ENCODE measurements at regions not wholly inside any gene's neighbourhood (a gene's known extent, or its start where the extent isn't known, plus 50 kb on each side); places are given as distances from the start of the nearest gene placed in this dataset.

DNA sequence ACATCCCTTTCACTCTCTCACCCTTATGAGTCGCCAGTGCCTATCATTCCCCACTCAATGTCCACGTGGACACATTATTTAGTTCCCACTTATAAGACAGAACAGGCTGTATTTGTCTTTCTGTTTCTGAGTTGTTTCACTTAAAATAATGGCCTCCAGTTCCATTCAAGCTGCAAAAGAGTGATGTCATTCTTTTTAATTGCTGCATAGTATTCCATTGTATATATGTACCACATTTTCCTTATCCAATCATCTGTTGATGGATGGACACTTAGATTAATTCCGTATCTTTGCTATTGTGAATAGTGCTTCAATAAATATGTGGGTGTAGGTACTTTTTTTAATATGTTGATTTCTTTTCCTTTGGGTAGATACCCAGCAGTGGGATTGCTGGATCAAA, 79.1 kb downstream of the ZNF365 start:
- DNase-seq (ENCODE audit: extremely low spot score, insufficient read length, low read depth) (no peak), FAIRE-seq (no peak)

- FAIRE-seq (no peak), DNase-seq (ENCODE audit: extremely low spot score, insufficient read length, low read depth) (no peak)
Observed at GRCh38 chr10:62454687-62455397, 80.7 kb downstream of the ZNF365 start.

GRCh38 chr10:62456611-62457101, 82.5 kb downstream of the ZNF365 start:
- DNase-seq (ENCODE audit: extremely low spot score, insufficient read length, low read depth) (peak; percentile 49), FAIRE-seq (peak; percentile 98)

- FAIRE-seq = no peak
- DNase-seq (ENCODE audit: extremely low spot score, insufficient read length, low read depth) = no peak
Observed at GRCh38 chr10:62457196-62457595, 83.0 kb downstream of the ZNF365 start.

DNA sequence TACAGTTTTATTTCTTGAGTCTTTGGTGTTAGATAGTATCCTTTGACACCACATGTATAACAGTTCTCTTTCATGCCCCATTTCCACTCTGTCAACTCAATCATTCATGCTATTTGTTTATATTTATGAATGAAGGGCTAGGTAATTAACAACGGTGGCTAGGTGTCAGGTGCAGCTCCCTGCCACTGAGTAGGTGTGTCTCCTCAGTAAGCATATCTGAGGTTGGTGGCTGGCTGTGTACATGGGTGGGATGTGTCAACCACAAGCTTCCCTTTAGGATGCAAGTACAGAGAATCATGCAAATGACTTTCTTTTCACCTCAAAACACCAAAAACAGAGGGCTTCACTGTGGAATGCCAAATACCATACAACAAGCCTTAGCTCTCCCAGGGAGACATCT, 83.4 kb downstream of the ZNF365 start:
- DNase-seq (ENCODE audit: extremely low spot score, insufficient read length, low read depth) (peak; percentile 15), FAIRE-seq (no peak)

DNA sequence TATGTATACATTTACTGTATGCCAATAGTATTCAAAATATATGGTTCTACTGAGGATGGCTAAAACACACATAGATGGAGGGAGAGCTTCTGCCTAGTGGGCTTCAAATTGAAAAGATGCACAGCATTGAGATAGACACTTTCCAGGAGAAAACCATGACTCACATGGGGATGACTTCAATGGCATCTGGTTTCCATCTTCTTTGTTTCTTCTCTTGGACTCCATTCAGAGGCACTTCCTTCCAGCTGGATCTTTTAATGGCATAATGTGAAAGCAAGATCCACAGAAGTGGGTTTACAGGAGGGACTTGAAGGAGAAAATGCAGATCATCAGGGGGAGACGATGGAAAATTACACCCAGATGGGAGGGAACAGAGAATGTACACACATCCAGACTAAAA, 84.9 kb downstream of the ZNF365 start:
- DNase-seq (ENCODE audit: extremely low spot score, insufficient read length, low read depth) = no peak
- no peak for FAIRE-seq

GRCh38 chr10:62459500-62459899, 85.3 kb downstream of the ZNF365 start:
- no peak for DNase-seq (ENCODE audit: extremely low spot score, insufficient read length, low read depth)
- FAIRE-seq = no peak

- FAIRE-seq (no peak), DNase-seq (ENCODE audit: extremely low spot score, insufficient read length, low read depth) (no peak)
Observed at GRCh38 chr10:62460393-62460792, 86.2 kb downstream of the ZNF365 start.

DNA sequence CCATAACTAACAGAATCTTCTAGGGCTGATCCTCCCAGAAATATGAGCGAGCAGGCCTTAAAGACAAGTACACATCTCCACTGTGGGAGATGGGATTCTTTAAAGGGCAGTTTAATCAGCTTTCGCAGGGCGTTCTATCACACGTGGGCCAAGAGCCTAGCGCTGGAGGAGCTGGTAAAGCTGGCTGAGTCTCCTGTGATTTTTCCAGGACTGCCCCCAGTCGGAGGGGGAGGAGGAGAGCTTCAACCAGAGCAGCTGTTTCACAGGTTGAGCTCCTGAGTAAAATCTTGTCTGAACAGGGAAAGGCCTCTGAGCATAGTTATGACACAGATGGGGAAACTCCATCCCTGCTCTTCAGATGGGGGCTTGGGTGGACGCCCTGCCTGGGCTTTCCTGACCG, 87.0 kb downstream of the ZNF365 start:
- FAIRE-seq = no peak

GRCh38 chr10:62462461-62462860, 88.3 kb downstream of the ZNF365 start:
- DNase-seq (ENCODE audit: extremely low spot score, insufficient read length, low read depth) (no peak), FAIRE-seq (no peak)

More for the DNA sequence above, 87.0 kb downstream of the ZNF365 start:
- no peak for DNase-seq (ENCODE audit: extremely low spot score, insufficient read length, low read depth)

DNA sequence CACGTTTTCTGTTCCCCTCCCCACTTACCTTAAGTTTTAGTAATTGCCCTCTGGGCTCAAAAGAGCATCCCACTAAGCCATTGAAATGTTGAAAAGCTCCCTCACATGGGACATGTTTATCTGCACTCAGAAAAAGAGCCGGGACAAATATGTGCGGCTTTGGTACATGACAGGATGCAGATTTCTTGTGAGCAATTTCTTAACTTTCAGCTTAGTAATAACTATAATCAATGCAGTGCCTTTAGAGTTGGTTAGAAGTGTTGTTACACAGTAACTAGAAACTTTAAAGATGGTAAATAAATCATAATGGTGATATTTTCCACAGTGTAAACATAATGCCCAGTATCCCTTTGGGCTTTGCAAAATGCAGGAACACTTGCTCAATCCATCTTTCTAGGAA, 89.2 kb downstream of the ZNF365 start:
- no peak for FAIRE-seq
- no peak for DNase-seq (ENCODE audit: extremely low spot score, insufficient read length, low read depth)

GRCh38 chr10:62464308-62464707, 90.1 kb downstream of the ZNF365 start:
- no peak for DNase-seq (ENCODE audit: extremely low spot score, insufficient read length, low read depth)

GRCh38 chr10:62466590-62466989, 92.4 kb downstream of the ZNF365 start:
- no peak for FAIRE-seq
- DNase-seq (ENCODE audit: extremely low spot score, insufficient read length, low read depth) = no peak

More at GRCh38 chr10:62464308-62464707, 90.1 kb downstream of the ZNF365 start:
- no peak for FAIRE-seq

DNA sequence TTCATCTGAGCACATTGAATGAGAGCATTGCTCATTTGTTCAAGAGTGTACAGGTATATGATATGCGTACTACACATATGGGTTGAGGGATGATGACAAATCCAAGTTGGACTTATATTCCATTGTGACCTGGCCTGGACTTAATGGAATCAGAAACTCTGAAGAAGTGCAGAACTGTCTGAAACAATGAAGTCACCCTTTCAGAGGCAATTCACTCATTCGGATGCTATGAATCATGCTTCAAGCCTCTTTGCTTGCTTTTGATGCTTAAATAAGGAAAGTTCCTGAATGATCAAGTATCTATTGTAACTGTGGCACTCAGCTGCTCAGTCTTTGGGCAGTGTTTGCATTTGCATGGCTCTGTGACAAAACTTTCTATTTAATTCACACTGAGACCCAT, 93.4 kb downstream of the ZNF365 start:
- FAIRE-seq (no peak), DNase-seq (ENCODE audit: extremely low spot score, insufficient read length, low read depth) (no peak)

GRCh38 chr10:62471711-62472110, 97.5 kb downstream of the ZNF365 start:
- FAIRE-seq (no peak), DNase-seq (ENCODE audit: extremely low spot score, insufficient read length, low read depth) (no peak)

DNA sequence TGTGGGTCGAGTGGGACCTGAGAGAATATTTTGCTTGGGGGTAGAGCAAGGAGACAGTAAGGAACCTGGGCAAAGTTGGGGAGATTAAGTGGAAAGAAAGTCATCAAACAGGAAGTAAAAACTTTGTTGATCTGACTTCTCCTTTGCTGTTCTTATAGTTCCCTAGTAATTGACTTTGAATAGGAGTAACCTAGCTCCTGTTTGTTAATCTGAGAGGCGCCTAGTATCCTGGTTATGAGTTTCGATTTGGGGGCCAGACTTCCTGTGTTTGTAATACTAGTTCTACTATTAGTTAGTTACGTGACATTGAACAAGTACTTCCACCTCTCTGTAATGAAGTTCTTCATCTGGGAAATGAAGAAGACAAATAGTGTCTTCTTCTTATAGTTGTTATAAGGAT, 99.1 kb downstream of the ZNF365 start:
- FAIRE-seq (no peak), DNase-seq (ENCODE audit: extremely low spot score, insufficient read length, low read depth) (no peak)

DNA sequence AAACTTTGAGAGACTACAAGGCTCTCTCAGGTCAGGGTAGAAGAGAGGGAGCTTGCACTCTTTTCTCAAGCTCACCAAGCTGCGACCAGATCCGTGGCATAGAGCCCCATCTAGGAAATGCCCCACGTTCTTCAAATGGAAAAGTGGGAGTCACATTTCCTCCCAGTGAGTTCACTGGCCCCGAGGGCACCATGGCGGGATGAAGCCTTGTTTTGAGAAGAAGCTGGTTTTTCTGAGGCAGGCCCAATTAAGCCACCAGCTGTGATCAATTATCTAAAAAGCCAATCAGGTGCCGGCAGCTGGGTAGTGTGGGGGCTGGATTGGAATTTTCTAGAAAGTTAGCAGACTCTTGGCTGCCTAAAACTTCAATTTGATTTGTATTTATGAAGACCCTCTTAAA, 101.4 kb downstream of the ZNF365 start:
- DNase-seq (ENCODE audit: extremely low spot score, insufficient read length, low read depth) (no peak), FAIRE-seq (no peak)

- FAIRE-seq (no peak), DNase-seq (ENCODE audit: extremely low spot score, insufficient read length, low read depth) (no peak)
Observed at GRCh38 chr10:62479523-62479922, 105.4 kb downstream of the ZNF365 start.

DNA sequence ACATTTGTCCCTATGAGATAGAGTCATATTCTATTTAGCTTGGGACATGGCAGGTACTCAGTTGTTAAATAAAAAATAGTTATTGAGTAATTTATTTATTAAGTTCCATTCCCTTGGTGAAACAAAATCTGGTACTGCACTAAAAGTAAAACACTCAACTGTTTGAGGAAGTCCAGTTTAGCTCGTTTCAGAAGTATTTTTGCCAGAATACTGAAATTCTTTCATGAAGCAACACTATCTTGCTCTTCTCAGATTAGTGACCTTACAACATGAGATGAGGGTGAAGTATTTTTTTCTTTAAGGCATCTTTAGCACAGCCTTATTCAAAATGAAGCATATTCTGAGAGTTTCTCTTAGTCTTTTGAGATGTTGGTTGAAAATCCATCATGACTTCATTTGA, 106.0 kb downstream of the ZNF365 start:
- no peak for FAIRE-seq

GRCh38 chr10:62482581-62482980, 108.4 kb downstream of the ZNF365 start:
- no peak for FAIRE-seq
- no peak for DNase-seq (ENCODE audit: extremely low spot score, insufficient read length, low read depth)

More for the DNA sequence above, 106.0 kb downstream of the ZNF365 start:
- no peak for DNase-seq (ENCODE audit: extremely low spot score, insufficient read length, low read depth)

- DNase-seq (ENCODE audit: extremely low spot score, insufficient read length, low read depth) = no peak
- FAIRE-seq = no peak
Observed at GRCh38 chr10:62491597-62491996, 117.4 kb downstream of the ZNF365 start.
